Erythroblast (primary cell): ENCODE measurements at regions not wholly inside any gene's neighbourhood (a gene's known extent, or its start where the extent isn't known, plus 50 kb on each side); places are given as distances from the start of the nearest gene placed in this dataset.

Source experiments
- GATA1 ChIP-seq: IDR thresholded peaks from 2 replicates; pipeline ENCODE4 v1.6.1; 2011; ENCODE audit warnings: low read depth, mild to moderate bottlenecking, control low read depth, low read length, moderate library complexity
- POLR2A ChIP-seq: IDR thresholded peaks from 2 replicates; pipeline ENCODE4 v1.6.1; 2011; ENCODE audit warnings: mild to moderate bottlenecking, low read length

- TF ChIP-seq POLR2A = no peak
- TF ChIP-seq GATA1 = no peak
Measured at GRCh38 chr2:8623958-8624591, 57.8 kb upstream of the ID2 start.
